T-helper 17 cell (primary cell): ENCODE measurements at regions not wholly inside any gene's neighbourhood (a gene's known extent, or its start where the extent isn't known, plus 50 kb on each side); places are given as distances from the start of the nearest gene placed in this dataset.

ENCODE experiments used
- ATAC-seq: fragments of 150-1000 bp; cut with Tn5 transposase; 2 replicates; pipeline ENCODE4 v1.10.0; 2021; ENCODE audit warnings: mild to moderate bottlenecking, moderate library complexity
- DNase-seq, 3 donors: peaks; one replicate each; pipeline versions ENCODE4 v3.0.0 to v3.0.0-alpha.2; 2020 to 2021
- H3K9me3 ChIP-seq: one replicate; pipeline ENCODE4 v1.7.0; 2013; ENCODE audit warnings: low read length, mild to moderate bottlenecking; ENCODE audit not compliant: control insufficient read depth, poor library complexity, severe bottlenecking
- H3K27ac Mint-ChIP-seq: one replicate; pipeline ENCODE4 v1.8.0; 2022; ENCODE audit warnings: mild to moderate bottlenecking, moderate library complexity, mixed read lengths
- H3K27me3 Mint-ChIP-seq: one replicate; pipeline ENCODE4 v1.8.0; 2022; ENCODE audit warnings: mixed read lengths
- H3K36me3 Mint-ChIP-seq: one replicate; pipeline ENCODE4 v1.8.0; 2022; ENCODE audit warnings: low read depth, mixed read lengths
- H3K4me1 Mint-ChIP-seq: one replicate; pipeline ENCODE4 v1.8.0; 2022; ENCODE audit warnings: mild to moderate bottlenecking, mixed read lengths
- H3K4me3 Mint-ChIP-seq: one replicate; pipeline ENCODE4 v1.8.0; 2022; ENCODE audit warnings: mild to moderate bottlenecking, moderate library complexity, mixed read lengths

- no peaks in the 10 kb centered on the region for H3K4me1 Mint-ChIP-seq
- no peaks in the 10 kb centered on the region for H3K27me3 Mint-ChIP-seq
- no peaks in the 10 kb centered on the region for H3K9me3 ChIP-seq
- H3K4me3 Mint-ChIP-seq = no peak overlapping the region
- ATAC-seq (no peak), DNase-seq (no peak)
- no peaks in the 10 kb centered on the region for H3K36me3 Mint-ChIP-seq
- H3K27ac Mint-ChIP-seq = no peak overlapping the region
These were observed 328.0 kb upstream of the CDIN1 start for GRCh38 chr15:36251450-36251849.

- H3K4me3 Mint-ChIP-seq = no peak overlapping the region
- no peaks in the 10 kb centered on the region for H3K9me3 ChIP-seq
- no peak for DNase-seq
- H3K36me3 Mint-ChIP-seq = no peaks in the 10 kb centered on the region
- no peaks in the 10 kb centered on the region for H3K4me1 Mint-ChIP-seq
- no peak overlapping the region for H3K27ac Mint-ChIP-seq
- H3K27me3 Mint-ChIP-seq = no peaks in the 10 kb centered on the region
- ATAC-seq = no peak
These were observed 327.2 kb upstream of the CDIN1 start for GRCh38 chr15:36252146-36252711.

GRCh38 chr15:36254426-36254825 is 325.0 kb upstream of the CDIN1 start:
- H3K9me3 ChIP-seq = no peaks in the 10 kb centered on the region
- no peak for ATAC-seq
- Mint-ChIP-seq H3K4me1 (no peaks in the 10 kb centered on the region), H3K27me3 (no peaks in the 10 kb centered on the region), H3K4me3 (no peak overlapping the region), H3K27ac (no peak overlapping the region), H3K36me3 (no peaks in the 10 kb centered on the region)
- no peak for DNase-seq

GRCh38 chr15:36256404-36256807 is 323.0 kb upstream of the CDIN1 start:
- H3K4me3 Mint-ChIP-seq = no peak overlapping the region
- ATAC-seq (no peak), DNase-seq (no peak)
- no peaks in the 10 kb centered on the region for H3K27me3 Mint-ChIP-seq
- H3K9me3 ChIP-seq = no peaks in the 10 kb centered on the region
- no peaks in the 10 kb centered on the region for H3K36me3 Mint-ChIP-seq
- H3K4me1 Mint-ChIP-seq = no peaks in the 10 kb centered on the region
- H3K27ac Mint-ChIP-seq = no peak overlapping the region

- H3K4me3 Mint-ChIP-seq = no peak overlapping the region
These were observed 315.8 kb upstream of the CDIN1 start for GRCh38 chr15:36263666-36264065.

GRCh38 chr15:36265422-36265821 is 314.0 kb upstream of the CDIN1 start:
- Mint-ChIP-seq H3K27me3 (no peaks in the 10 kb centered on the region), H3K4me1 (no peaks in the 10 kb centered on the region), H3K27ac (no peak overlapping the region), H3K4me3 (no peak overlapping the region), H3K36me3 (no peaks in the 10 kb centered on the region)
- ATAC-seq (no peak), DNase-seq (no peak)
- no peaks in the 10 kb centered on the region for H3K9me3 ChIP-seq

More at GRCh38 chr15:36263666-36264065, 315.8 kb upstream of the CDIN1 start:
- DNase-seq (no peak), ATAC-seq (no peak)
- H3K27me3 Mint-ChIP-seq = no peaks in the 10 kb centered on the region
- H3K27ac Mint-ChIP-seq = no peak overlapping the region
- no peaks in the 10 kb centered on the region for H3K4me1 Mint-ChIP-seq
- no peaks in the 10 kb centered on the region for H3K9me3 ChIP-seq
- H3K36me3 Mint-ChIP-seq = no peaks in the 10 kb centered on the region

- DNase-seq (no peak), ATAC-seq (no peak)
- Mint-ChIP-seq H3K4me1 (no peaks in the 10 kb centered on the region), H3K4me3 (no peak overlapping the region), H3K36me3 (no peaks in the 10 kb centered on the region), H3K27ac (no peak overlapping the region), H3K27me3 (no peaks in the 10 kb centered on the region)
- H3K9me3 ChIP-seq = no peaks in the 10 kb centered on the region
These were observed 308.4 kb upstream of the CDIN1 start for GRCh38 chr15:36271048-36271447.

GRCh38 chr15:36275656-36276055 is 303.8 kb upstream of the CDIN1 start:
- Mint-ChIP-seq H3K36me3 (no peaks in the 10 kb centered on the region), H3K27me3 (no peaks in the 10 kb centered on the region), H3K27ac (no peak overlapping the region), H3K4me1 (no peaks in the 10 kb centered on the region), H3K4me3 (no peak overlapping the region)
- H3K9me3 ChIP-seq = no peaks in the 10 kb centered on the region
- no peak for ATAC-seq
- DNase-seq = no peak

GRCh38 chr15:36278219-36278618 is 301.2 kb upstream of the CDIN1 start:
- no peak overlapping the region for H3K4me3 Mint-ChIP-seq
- H3K36me3 Mint-ChIP-seq = no peaks in the 10 kb centered on the region
- no peak for ATAC-seq

GRCh38 chr15:36282821-36283220 is 296.6 kb upstream of the CDIN1 start:
- no peak for ATAC-seq
- H3K27ac Mint-ChIP-seq = no peak overlapping the region
- no peaks in the 10 kb centered on the region for H3K36me3 Mint-ChIP-seq
- no peaks in the 10 kb centered on the region for H3K27me3 Mint-ChIP-seq
- H3K9me3 ChIP-seq = no peaks in the 10 kb centered on the region
- no peak overlapping the region for H3K4me3 Mint-ChIP-seq
- H3K4me1 Mint-ChIP-seq = no peaks in the 10 kb centered on the region
- no peak for DNase-seq

More at GRCh38 chr15:36278219-36278618, 301.2 kb upstream of the CDIN1 start:
- DNase-seq = no peak
- no peaks in the 10 kb centered on the region for H3K9me3 ChIP-seq
- Mint-ChIP-seq H3K27me3 (no peaks in the 10 kb centered on the region), H3K4me1 (no peaks in the 10 kb centered on the region), H3K27ac (no peak overlapping the region)

- H3K9me3 ChIP-seq = no peaks in the 10 kb centered on the region
- H3K36me3 Mint-ChIP-seq = no peaks in the 10 kb centered on the region
- DNase-seq (no peak), ATAC-seq (no peak)
- no peaks in the 10 kb centered on the region for H3K27me3 Mint-ChIP-seq
- H3K4me1 Mint-ChIP-seq = no peaks in the 10 kb centered on the region
- H3K27ac Mint-ChIP-seq = no peak overlapping the region
- H3K4me3 Mint-ChIP-seq = no peak overlapping the region
These were observed 294.5 kb upstream of the CDIN1 start for GRCh38 chr15:36284911-36285310.

- H3K27ac Mint-ChIP-seq = no peak overlapping the region
- H3K27me3 Mint-ChIP-seq = no peaks in the 10 kb centered on the region
These were observed 287.9 kb upstream of the CDIN1 start for GRCh38 chr15:36291501-36291900.

GRCh38 chr15:36294359-36294758 is 285.1 kb upstream of the CDIN1 start:
- Mint-ChIP-seq H3K27ac (no peak overlapping the region), H3K4me1 (no peaks in the 10 kb centered on the region), H3K36me3 (no peaks in the 10 kb centered on the region), H3K27me3 (no peaks in the 10 kb centered on the region), H3K4me3 (no peak overlapping the region)
- no peak for DNase-seq
- H3K9me3 ChIP-seq = no peaks in the 10 kb centered on the region
- no peak for ATAC-seq

More at GRCh38 chr15:36291501-36291900, 287.9 kb upstream of the CDIN1 start:
- H3K9me3 ChIP-seq = no peaks in the 10 kb centered on the region
- Mint-ChIP-seq H3K36me3 (no peaks in the 10 kb centered on the region), H3K4me3 (no peak overlapping the region), H3K4me1 (no peaks in the 10 kb centered on the region)
- no peak for DNase-seq
- no peak for ATAC-seq

- Mint-ChIP-seq H3K27me3 (no peaks in the 10 kb centered on the region), H3K4me1 (no peaks in the 10 kb centered on the region), H3K27ac (no peak overlapping the region), H3K36me3 (no peaks in the 10 kb centered on the region), H3K4me3 (no peak overlapping the region)
- DNase-seq (no peak), ATAC-seq (no peak)
- no peaks in the 10 kb centered on the region for H3K9me3 ChIP-seq
These were observed 277.5 kb upstream of the CDIN1 start for GRCh38 chr15:36301947-36302346.
